NB4 (cell line): ENCODE measurements at regions not wholly inside any gene's neighbourhood (a gene's known extent, or its start where the extent isn't known, plus 50 kb on each side); places are given as distances from the start of the nearest gene placed in this dataset.

Source experiments
- DNase-seq: peaks from one replicate; pipeline ENCODE4 v3.0.0; 2010; ENCODE audit warnings: low read depth
- H3K4me3 ChIP-seq: one replicate; pipeline ENCODE4 v1.5.1; 2011; ENCODE audit warnings: mild to moderate bottlenecking, low read depth, low read length, moderate library complexity
- MYC ChIP-seq: IDR thresholded peaks from 2 replicates; pipeline ENCODE4 v1.6.1; 2011; ENCODE audit warnings: low read depth, low read length
- POLR2A ChIP-seq: IDR thresholded peaks from 2 replicates; pipeline ENCODE4 v1.6.1; 2011; ENCODE audit warnings: mild to moderate bottlenecking; ENCODE audit not compliant: insufficient read length; ENCODE audit errors: extremely low read depth
- TF ChIP-seq, protein P1 (sequence below): IDR thresholded peaks from 2 replicates; pipeline ENCODE4 v1.6.1; 2011; ENCODE audit warnings: low read depth, low read length
- TF ChIP-seq, protein P2 (sequence below): IDR thresholded peaks from one replicate; pipeline ENCODE4 v1.5.1; 2012; ENCODE audit warnings: low read depth, low read length

DNA sequence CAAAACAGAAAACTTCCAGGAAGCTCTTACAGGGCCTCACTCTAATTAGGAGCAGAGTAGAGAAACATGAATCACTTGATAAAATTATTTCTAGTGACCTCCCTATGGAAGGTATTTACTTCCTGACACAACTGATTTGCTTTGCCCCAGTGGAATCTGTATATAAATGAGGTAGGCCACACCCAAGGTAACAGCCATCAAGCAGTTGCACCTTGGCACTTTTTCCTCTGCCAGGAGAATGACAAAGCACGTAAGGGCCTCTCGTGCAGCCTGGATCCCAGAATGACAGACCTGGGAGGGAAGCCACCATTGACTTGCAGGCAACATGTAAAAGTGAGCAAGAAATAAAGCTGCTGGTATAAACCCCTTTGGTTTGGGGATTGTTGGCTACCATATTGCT, 620.0 kb upstream of the SLC39A10 start:
- TF ChIP-seq MYC (no peak), POLR2A (no peak)
- TF ChIP-seq, protein P1, sequence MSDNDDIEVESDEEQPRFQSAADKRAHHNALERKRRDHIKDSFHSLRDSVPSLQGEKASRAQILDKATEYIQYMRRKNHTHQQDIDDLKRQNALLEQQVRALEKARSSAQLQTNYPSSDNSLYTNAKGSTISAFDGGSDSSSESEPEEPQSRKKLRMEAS, result no peak
- TF ChIP-seq, protein P2, sequence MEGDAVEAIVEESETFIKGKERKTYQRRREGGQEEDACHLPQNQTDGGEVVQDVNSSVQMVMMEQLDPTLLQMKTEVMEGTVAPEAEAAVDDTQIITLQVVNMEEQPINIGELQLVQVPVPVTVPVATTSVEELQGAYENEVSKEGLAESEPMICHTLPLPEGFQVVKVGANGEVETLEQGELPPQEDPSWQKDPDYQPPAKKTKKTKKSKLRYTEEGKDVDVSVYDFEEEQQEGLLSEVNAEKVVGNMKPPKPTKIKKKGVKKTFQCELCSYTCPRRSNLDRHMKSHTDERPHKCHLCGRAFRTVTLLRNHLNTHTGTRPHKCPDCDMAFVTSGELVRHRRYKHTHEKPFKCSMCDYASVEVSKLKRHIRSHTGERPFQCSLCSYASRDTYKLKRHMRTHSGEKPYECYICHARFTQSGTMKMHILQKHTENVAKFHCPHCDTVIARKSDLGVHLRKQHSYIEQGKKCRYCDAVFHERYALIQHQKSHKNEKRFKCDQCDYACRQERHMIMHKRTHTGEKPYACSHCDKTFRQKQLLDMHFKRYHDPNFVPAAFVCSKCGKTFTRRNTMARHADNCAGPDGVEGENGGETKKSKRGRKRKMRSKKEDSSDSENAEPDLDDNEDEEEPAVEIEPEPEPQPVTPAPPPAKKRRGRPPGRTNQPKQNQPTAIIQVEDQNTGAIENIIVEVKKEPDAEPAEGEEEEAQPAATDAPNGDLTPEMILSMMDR, result no peak
- no peak overlapping the region for H3K4me3 ChIP-seq
- DNase-seq, result no peak

DNA sequence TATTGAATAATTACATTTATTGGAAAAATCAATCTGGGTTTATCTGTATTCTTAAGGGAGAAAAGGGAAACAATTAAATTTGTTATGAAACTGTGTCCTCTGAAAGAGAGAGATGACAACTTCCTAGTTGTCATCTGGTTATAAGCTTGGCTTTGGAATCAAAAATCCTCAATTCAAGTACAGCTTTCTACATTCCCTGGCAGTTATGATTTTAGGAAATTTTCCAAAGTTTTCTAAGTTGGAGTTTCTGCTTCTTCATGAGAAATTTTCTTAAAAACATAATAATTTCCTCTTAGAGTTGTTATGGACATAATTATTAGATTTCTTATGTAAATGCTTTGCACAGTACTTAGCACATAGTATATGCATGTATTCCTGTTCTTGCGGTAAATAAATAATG, 625.6 kb upstream of the SLC39A10 start:
- no peak for DNase-seq

DNA sequence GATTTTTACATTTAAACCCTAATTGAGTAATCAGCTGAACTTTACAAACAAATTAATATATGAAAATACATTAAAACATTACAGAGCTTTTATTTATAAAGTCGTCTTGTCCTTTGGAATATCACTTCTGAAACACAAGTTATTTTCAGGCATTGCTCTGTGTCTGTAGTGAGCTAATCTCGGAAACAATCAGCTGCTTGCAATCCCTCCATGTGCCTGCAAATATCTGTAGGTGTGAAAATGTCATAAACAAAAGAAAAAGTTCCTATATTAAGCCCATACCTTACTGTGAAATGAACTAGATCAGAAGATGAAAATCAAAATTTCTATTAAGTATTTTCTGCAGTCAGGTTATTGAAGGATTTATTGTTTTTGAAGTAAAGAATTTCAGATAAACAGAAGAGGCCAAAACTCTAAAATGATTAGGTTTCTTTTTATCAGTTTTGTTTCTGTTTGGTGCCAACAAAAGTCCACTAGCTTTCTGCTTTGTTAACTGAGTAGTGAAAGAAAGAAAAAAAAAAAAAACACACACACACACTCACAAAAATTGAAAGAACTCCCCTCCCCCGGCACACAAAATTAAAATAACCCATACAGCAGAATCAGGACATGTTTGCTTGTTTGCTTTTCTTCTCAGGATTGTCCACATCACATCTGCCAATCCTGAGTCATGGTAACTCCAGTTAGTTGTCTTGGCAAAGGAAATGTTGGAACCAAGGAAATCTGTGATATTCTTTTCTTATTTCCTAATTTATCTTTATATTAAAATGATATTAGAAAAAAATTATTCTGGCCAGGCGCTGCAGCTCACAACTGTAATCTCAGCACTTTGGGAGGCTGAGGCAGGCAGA, 627.0 kb upstream of the SLC39A10 start:
- TF ChIP-seq, protein P1, result no peak
- no peak for TF ChIP-seq MYC
- TF ChIP-seq POLR2A, result no peak
- TF ChIP-seq, protein P2, result no peak
- no peak for DNase-seq

More for the DNA sequence above, 625.6 kb upstream of the SLC39A10 start:
- TF ChIP-seq POLR2A, result no peak
- TF ChIP-seq, protein P1, result no peak
- TF ChIP-seq, protein P2, result no peak
- TF ChIP-seq MYC, result no peak
- H3K4me3 ChIP-seq, result no peak overlapping the region

DNA sequence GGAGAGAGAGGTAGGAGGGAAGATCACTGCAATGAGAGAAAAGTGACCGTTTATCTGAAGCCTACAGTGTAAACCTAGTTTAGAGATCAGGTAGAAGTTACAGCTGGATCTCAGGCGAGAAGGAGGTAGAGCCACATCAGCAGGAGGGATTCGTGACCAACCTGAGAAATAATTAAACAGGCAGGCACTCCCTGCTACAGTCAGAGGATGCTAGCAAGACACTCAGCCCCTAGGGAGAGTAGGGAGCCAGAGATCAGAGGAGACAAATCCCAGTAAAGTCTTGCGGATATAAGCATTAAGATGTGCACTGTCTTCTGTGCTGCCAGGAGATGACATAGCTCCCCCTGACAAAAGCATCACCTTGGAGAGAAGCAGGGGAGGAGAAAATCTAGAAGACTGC, 629.1 kb upstream of the SLC39A10 start:
- no peak for DNase-seq
- H3K4me3 ChIP-seq, result no peak overlapping the region
- TF ChIP-seq, protein P1, result no peak
- TF ChIP-seq MYC (no peak), POLR2A (no peak)
- TF ChIP-seq, protein P2, result no peak

More for the DNA sequence above, 627.0 kb upstream of the SLC39A10 start:
- no peak overlapping the region for H3K4me3 ChIP-seq

DNA sequence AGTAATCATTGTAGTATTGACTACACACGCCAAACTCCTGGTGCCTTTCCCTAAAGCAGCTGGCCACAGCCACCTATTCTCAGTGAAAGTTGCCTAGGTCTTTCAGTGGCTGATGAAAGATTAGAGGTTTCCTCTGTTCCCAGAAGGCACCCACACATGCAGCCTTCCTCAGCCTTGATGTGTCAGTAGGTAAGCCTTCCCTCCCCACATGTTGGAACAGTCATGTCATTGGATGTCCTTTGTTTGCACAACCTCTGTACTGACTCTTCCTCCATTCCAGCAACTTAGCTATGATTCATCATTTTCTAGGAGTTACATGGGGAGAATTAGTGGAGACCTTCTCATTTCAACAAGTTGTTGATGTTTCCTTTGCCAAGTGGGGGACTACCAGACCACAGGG, 630.8 kb upstream of the SLC39A10 start:
- no peak for DNase-seq
- TF ChIP-seq, protein P2, result no peak
- no peak for TF ChIP-seq MYC
- TF ChIP-seq, protein P1, result no peak
- no peak for TF ChIP-seq POLR2A
- H3K4me3 ChIP-seq, result no peak overlapping the region
